Right hindlimb (tissue), 1 donor: ENCODE measurements at regions not wholly inside any gene's neighbourhood (a gene's known extent, or its start where the extent isn't known, plus 50 kb on each side); places are given as distances from the start of the nearest gene placed in this dataset.

Experiments used
- DNase-seq: peaks from one replicate; pipeline ENCODE4 v3.0.0-alpha.2; 2018

DNA sequence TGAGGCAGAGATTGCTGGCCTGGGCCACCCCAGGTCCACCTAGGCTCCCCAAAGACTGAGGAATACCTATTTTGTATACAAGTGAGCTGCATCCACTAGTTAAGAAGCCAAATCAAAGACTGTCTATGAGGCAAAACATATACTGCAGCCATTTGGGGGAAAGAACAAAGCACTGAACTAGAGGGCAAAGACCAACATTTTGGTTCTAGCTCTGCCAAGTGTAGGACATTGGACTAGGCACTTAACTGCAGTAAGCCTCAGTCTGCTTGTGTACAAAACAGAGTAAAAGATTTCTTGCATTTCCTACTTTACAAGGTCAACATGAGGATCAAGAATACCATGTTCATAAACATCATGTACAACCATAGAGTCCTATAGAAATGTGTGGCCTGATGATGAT, 94.8 kb upstream of the CYP1B1 start:
- no peak for DNase-seq

DNA sequence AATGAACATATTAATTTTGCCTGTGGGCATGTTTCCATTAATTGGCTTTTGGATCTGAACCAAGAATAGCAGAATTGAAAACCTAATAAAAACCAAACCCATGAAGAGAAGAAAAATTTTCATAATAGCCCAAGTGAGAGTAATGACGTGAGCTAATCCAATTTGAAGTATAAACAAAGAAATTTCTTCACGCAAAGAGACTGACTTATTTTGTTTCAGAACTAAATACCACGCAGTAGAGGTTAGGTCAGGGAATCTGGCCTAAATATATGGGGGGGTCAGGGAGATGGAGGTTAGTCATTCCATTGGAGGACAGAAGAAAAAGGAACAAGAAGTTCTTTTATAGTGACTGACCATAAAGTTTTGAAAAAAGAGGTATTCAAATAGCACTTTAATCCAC, 94.1 kb upstream of the CYP1B1 start:
- DNase-seq, result no peak

DNA sequence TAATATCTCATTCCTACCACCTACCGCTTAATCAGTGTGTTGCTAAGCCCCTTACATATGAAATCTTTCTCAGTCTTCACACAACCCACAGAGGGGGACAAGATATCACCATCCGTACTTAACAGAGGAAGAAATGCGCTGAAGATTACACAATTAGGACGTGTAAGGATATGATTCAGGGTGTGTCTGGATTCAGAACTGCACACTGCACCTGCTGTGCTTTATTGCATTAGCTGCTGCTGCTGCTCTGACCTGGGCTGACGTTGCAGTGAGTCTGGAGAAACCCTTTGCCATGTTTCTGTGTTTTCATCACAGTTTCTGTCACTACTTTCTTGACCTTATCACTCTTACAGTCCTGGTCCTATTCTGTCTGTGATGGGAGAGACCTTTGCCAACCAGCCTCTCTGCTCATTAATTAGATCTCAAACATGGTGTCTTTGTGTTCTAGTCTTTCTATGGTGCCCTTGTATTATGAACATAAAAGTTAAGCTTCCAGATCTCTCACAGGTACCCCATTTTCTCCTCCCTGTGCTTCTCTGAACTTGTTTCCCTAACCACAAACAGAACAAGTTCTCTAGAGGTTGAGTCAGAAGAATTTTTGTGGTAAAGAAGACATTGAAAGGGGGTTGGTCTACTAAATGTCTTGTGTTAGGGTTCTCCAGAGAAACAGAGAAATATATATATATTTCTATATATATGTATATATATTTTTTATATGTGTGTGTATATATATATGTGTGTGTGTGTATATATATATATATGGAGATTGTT, 92.9 kb upstream of the CYP1B1 start:
- no peak for DNase-seq

DNA sequence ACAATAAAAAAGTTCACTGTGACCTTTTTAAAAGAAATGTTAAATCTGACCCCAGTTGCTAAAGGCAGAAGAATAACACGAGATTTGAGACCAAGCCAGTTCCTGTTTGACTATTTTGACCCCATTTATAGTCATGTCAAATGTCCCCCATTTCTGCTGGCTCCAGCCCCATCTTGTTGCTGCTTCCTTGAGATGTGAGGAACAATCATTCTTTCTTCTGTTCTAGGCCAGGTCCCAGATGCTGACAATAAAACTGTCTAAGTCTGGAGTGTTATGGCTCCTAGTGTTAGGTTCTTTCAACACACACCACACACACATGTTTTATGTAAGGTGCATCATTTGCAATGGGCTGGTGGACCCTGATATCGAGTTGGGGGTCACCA, 92.0 kb upstream of the CYP1B1 start:
- no peak for DNase-seq

DNA sequence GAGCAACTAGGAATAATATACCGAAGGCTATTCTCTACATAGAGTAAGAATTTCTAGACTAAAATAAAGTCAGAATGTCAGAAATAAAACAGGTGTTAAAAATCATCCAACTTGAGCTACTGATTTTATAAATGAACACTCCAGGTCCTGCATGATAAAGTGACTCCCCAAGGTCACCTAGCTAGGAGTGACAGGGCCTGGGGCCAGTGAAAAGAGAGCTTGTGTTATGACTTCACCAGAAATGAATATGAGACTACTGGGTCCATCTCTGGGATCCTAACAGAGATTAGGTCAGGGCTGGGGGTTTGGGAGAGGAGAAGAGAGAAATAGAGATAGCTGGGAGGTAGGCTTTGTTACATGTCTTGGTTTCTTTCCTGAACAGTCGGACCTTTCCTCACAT, 89.7 kb upstream of the CYP1B1 start:
- DNase-seq, result no peak

DNA sequence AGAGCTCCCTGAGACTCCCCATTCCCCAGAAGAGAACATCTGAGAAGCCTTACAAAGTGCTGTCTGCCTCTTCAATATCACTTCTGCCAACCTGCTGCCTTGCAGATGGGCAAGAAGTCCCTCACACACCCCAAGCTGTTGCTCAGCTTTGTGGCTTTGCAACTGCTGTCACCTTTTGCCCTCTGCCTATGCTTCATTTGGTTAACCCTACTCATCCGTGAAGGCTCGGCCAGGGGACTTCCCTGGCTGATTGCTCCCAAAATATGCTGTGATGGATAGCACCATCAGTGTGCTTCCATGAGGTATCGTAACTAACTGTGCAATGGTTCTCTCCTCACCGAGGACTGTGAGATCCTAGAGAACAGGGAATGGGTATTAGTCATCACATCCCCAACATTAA, 88.9 kb upstream of the CYP1B1 start:
- no peak for DNase-seq

DNA sequence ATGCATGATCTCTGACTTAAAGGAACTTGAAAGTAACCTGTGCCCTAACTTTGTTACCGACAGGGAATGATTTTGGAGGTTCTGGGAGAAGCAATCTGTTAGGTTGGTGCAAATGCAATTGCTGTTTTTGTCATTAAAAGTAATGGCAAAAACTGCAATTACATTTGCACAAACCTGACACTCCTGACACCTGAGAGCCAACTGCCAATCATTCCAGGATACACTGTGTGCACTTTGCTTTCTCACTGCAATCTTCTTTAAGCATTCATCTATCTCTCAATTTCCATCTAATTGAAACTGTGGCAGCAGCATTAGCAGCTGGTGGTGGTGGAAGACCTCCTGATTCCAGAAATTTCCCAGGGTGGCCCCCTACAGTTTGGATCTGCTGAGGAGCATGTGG, 87.6 kb upstream of the CYP1B1 start:
- no peak for DNase-seq

DNA sequence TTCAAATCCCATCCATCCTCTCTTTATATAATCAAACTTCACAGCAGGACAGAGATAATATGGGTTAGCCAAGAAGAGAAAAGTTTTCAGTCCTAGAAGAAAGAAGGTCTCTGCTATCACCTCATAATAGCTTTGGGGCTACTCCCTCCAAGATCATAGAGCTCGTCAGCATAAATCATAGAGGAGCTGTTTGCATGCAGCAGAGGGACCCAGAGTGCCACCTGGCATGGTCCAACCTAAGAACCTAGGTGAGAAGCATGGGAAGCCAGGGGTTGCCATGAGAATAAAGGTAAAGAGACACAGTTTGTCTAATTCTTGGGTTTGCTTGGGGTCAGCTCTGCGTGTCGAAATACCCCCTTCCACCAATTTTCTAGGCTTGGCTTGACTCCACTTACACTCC, 87.1 kb upstream of the CYP1B1 start:
- no peak for DNase-seq

DNA sequence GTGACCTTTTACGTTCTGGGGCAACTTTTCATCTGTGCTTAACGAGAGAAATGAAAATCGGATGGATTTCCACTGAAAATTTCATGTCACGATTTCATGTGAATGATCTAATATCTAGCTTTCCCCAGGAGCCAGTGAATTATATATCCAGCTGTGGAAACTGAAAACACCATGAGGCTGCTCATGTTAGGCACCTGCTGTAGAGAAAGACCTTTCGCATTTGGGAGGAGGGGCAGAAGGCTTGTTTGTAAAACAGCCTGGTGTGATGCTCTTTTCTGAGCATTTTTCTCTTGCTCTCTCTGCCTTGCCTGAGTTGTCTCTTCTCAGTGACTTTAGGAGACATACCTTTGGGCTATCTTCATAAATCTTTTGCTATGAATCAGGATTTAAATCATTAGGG, 84.6 kb upstream of the CYP1B1 start:
- DNase-seq, result no peak

DNA sequence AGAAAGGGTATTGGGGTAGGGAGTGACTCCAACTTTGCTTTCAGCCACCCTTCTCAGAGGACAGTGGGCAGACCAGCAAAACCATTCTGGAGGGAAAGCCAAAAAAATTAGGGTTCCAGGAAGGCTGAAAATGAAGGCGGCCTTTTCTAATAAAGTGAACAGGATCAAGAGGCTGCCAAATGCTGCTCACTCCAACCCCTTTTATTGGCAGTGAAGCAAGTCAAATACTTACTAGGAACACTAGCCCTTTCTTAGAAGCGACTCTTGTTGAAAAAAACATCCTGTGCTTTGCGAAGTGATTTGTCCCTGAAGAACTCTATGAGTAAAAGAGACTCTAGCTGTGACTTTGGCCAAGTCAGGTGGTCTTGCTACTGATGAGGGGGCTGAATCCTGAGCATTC, 83.6 kb upstream of the CYP1B1 start:
- peak; percentile 61 for DNase-seq

DNA sequence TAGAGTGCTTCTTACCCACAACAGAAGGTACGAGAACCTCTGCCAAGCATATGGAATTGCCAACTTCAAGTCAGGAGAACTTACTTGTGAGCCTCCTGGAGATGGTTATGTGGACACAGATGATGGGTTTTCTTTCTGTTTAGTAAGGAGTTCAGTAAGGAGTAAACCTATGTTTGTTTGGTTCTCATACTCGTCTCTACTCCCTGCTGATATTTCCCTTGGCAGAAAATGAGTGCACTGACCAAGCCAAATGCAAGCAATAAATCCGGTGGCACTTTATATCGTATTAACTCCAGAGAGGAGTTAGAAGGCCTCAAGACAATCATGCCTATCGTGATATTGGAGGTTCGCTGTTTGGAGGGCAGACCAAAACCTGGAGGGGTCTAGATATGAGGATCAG, 83.2 kb upstream of the CYP1B1 start:
- no peak for DNase-seq

DNA sequence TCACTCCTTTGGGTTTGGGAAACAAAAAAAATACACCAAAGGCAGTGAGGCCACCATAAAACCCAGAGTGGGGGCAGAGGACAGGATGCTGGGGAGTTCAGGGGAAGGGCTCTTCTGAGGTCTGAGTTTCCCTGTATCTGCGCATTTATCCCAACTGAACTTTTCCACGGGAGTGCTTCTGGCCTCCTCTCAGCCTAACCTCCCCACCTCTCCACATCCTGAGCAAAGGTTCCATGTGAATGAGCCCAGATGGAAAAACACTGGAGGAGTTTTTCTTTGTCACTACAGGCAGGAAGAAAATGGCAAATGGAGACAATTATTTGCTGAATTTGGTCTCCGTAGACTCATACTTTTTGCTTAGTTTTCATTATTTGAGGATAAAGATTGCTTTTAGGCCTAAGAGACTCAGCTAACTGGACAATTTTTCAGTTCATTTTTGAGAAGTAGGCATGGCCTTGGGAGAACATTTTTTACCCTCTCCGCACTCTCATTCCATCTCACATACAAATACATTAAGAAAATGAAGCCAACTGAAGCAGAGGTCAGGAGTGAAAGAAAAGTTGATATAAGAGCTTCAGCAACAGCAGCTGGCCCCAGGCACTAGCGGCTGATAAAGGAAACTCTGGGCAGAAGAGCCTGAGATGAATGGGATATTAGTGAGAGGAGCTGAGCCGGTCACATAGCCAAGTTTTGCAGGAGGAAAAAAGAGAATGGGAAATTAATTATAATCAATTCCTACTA, 82.6 kb upstream of the CYP1B1 start:
- DNase-seq, result no peak

DNA sequence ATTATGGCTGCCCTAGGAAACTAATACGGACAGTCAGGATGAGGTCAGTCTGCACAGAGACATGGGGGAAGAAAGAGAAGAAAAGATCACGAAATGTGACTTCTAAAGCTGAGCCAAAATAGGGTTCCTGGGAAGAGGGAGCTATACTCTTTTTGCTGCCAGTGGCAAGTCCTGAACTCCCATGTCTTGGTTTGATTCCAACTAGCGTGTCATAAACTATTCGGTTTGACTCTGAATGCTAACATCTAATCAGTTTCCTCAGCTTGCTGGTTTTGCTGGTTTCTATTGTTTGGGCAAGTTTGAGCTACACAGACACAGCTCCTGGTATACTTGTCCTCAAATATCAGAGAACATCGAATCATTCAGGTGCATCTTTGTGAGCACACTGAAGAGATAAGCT, 80.5 kb upstream of the CYP1B1 start:
- DNase-seq, result no peak

DNA sequence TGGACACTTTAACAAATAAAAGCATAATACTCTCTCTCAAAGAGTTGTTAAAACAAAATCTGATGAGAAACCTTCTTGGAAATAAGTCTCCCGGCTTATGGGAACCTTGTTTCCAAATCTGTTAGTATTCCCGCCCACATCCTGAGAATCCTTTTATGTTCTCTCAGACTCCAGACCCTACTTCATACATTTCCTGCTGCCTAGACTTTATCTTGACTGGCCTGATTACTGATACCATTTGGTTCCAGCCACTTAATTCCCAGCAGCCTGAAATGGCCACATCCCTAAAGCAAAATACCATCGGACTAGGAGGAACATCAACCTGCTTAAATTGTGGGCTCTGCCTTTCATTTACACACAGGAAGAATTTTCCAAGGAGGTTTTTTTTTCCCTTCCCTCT, 79.1 kb upstream of the CYP1B1 start:
- DNase-seq, result no peak

DNA sequence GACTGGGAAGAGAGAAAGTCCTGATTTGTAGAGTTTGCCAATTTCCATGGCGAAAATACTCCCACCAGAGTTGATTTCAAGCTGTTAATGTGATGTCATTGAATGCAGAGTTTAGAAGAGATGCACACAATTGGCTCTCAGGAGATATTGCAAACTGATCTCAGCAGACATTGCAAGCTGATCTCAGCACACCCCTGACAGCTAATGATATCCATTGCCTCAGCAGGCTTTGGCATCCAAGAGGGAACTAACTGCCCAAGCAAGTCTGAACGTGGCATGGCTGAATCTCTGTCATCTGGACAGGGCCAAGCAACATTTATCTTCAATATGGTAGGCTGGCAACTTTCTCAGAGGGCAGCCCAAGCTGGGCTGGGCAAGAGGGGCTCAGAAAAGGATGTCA, 78.4 kb upstream of the CYP1B1 start:
- DNase-seq, result no peak

DNA sequence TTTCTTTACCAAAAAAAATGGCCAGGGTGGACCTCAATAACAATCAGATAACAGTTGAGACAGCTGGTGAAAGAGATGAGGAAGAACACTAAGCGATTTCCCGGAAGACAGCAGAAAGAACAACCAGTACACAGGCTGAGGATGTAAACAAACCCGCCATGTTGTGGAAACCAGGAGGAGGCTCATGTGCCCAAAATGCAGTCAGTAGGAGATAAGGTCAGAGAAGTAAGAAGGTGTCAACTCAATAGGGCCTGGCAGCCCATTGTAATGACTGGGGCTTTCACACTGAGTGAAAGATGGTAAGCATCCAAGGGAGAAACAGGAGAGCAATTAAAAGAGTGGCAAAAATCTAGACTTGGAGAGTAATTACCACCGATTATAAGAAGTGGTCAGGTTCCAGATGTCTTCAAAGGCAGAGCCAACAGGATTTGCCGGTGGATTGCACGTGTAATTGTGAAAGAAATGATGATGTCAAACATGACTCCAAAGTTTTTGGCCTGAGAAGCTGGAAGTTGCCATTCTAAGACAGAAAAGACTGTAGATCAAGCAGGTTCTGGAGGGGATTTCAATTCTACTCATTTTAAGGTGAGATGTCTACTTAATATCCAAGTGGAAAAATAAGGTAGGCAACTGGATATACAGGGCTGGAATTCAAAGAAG, 77.7 kb upstream of the CYP1B1 start:
- no peak for DNase-seq

DNA sequence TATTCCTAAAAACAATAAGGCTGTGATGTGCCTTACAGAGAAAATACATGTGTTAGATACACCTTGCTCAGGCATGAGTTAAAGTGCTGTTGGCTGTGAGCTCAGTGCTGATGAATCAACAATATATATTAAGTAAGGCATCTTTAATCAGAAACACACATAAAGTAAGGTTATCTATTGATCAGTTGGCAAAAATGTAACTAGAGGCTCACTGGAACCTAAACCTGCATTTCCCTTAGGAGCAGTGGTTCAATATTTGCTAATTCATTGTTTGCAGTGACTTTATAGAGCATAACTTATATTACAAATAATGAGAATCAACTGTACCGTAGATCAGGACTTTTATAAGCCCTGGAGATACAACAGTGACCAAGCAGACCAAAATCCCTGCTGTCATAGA, 77.0 kb upstream of the CYP1B1 start:
- no peak for DNase-seq

DNA sequence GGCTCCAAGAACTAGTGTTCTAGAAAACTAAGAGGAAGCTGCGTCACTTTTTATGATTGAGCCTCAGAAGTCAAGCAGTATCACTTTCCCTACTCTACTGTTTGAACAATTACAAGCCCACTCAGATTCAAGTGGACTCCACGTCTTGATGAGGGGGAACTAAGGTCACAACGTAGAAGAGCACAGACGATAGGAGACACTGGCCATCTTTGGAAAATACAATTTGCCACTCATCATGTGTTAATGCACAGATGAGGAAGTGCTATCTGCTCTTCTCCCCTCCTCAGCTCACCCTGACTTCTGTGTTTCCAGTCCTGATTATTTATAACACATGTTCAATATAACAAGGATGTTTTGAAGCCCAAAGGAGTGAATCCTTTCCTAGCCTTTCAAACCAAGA, 76.1 kb upstream of the CYP1B1 start:
- DNase-seq, result no peak

DNA sequence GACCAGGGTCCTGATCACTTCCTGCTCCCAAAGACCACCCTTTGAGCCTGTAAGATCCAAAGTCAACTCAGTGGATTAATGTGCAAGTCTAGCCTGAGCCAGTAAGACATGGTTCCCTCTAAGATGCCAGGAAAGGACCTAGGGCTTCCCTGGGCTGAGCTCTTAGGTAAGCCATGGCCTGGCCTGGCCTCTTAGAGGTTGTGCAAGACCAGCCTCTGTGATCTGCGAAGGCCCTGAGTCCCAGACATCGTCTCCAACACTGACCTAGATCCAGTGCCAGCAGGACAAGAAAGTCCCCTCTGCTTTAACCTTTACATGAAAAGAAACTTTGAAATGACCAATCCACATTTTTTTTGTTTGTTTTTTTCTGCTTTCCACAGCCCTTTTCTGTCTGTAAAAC, 73.6 kb upstream of the CYP1B1 start:
- no peak for DNase-seq

DNA sequence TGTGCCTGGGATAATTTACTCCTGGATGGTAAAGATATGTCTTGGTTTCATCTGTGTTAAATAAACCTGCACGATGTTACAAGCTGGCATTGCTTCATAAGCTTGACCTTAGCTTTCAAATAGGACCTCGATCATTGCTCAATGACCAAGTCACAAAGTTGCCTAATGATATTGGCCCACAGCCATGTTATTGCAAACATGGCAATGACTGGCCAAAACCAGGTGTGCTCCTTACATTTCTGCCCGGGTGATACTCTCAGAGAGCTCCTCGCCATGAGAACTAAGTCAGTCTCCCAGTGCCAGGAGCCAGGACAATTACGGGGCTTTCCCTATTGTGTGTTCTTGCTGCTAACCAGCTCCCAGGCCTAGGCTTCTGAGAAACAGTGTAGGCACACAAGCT, 72.5 kb upstream of the CYP1B1 start:
- no peak for DNase-seq

DNA sequence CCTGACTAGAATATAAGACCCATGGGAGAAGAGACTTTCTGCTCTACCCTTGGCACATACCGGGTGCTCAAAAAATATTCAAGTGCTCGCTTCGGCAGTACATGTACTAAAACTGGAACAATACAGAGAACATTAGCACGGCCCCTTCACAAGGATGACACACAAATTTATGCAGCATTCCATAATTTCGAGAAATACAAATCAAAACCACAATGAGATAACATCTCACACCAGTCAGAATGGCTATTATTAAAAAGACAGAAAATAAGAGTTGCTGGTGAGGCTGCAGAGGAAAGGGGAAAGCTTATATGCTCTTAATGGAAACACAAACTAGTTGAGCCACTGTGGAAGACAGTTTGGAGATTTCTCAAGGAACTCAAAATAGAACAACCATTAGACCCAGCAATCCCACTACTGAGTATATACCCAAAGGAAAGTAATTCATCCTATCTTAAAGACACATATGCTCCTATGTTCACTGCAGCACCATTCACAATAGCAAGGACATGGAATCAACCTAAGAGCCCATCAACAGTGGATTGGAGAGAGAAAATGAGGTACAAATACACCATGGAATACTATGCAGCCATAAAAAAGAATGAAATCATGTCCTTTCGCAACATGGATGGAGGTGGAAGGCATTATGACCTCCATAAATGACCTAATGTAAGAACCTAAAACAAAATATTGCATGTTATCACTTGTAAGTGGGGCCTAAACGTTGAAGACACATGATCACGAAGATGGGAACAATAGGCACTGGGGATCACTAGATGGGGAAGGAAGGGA, 71.6 kb upstream of the CYP1B1 start:
- no peak for DNase-seq

DNA sequence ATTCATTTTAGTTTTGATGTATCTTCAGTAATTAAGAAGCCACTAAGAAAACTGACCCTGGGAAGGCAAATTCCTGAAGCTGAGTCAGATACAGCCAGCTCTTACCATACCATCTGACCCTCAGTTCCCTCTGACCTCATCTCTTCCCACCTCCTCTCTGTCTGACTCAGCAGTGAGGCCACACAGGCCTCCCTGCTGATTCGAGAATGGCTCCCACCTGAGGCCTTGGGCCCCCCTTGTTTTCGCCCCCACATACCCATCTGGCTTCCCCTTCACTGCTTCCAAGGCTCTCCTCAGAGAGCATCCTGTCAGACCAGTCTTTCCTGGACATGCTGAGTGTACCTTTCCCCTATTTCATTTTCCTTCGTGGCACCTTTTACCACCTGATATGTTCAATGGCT, 71.0 kb upstream of the CYP1B1 start:
- DNase-seq, result no peak

DNA sequence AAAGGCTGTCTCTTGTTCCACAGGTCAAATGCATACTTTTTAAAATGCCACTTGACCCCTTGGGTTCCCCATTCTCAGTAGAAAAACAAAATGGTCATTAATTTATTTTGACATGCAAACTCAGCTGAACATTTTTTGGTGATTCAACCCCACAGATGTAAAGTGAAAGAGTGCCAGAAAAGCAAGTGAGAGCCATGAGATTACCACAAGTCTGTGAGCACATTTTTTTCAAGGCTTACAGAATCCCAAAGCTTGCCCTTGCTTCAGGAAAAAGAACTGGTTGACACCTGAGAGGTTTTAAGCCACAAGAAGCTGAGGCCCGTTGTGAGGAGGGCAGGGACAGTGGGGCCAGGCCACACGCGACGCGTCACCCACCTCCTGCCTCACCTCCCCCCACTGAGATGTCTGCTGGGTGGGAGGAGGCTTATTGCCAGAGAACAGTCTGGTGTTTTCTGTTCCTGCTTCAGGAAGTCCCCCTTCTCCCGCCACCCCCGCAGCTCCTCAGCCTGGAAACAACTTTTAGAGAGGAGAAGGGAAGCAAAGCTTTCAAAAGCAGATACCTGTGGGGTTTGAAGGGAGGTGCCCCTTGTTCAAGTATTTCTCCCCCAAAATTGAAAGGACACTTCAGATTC, 70.4 kb upstream of the CYP1B1 start:
- peak; percentile 56 for DNase-seq
